Sigmoid colon (tissue), 4 donors: ENCODE measurements at regions not wholly inside any gene's neighbourhood (a gene's known extent, or its start where the extent isn't known, plus 50 kb on each side); places are given as distances from the start of the nearest gene placed in this dataset.

Experiments used
- CTCF ChIP-seq, 4 experiments: fragments of 450-650 bp in 3 of 4; fragments of 200-600 bp in 1 of 4; IDR thresholded peaks; one replicate each; pipeline ENCODE4 v1.5.1; 2016 to 2019; ENCODE audit warnings: antibody characterized with exemption in 4 of 4, mild to moderate bottlenecking in 3 of 4, moderate library complexity in 2 of 4
- EP300 ChIP-seq, 4 donors: sonication (generic); formaldehyde crosslinking; IDR thresholded peaks; one replicate each; pipeline ENCODE4 v1.6.1; 2017; ENCODE audit warnings: antibody characterized with exemption in 4 of 4
- POLR2A ChIP-seq, 2 donors: fragments of 450-650 bp; IDR thresholded peaks; one replicate each; pipeline ENCODE4 v1.6.1; 2016; ENCODE audit warnings: antibody characterized with exemption in 2 of 2, mild to moderate bottlenecking in 2 of 2, moderate library complexity in 2 of 2

GRCh38 chr16:74078511-74079231 is 217.9 kb upstream of the PSMD7 start:
- TF ChIP-seq EP300 (IDR thresholded peaks at IDR 0.05): no peak
- no peak for TF ChIP-seq CTCF (IDR thresholded peaks at IDR 0.05)
- no peak for TF ChIP-seq POLR2A (IDR thresholded peaks at IDR 0.05)
